ENCODE measurements at regions not wholly inside any gene's neighbourhood (a gene's known extent, or its start where the extent isn't known, plus 50 kb on each side); places are given as distances from the start of the nearest gene placed in this dataset.

- RAD21 ChIA-PET (ENCODE audit: low non-redundant PET in 1 of 2, low total read pairs in 2 of 2, uncharacterized antibody in 2 of 2, unreplicated experiment in 2 of 2), result no interaction called here
- Histone ChIP-seq H3K4me3 (replicated peaks in 1 of 2; ENCODE audit: low read depth in 1 of 2, low read length in 2 of 2) (no peak overlapping the region), H3K9me2 (ENCODE audit: insufficient read depth) (no peaks in the 10 kb centered on the region), H3K4me1 (ENCODE audit: control insufficient read depth in 1 of 2, insufficient read depth in 2 of 2, low read length in 2 of 2) (no peaks in the 10 kb centered on the region), H2AFZ (ENCODE audit: low read depth, low read length, poor library complexity, severe bottlenecking) (no peak overlapping the region), H3K36me3 (ENCODE audit: control insufficient read depth in 1 of 2, insufficient read depth in 2 of 2, low read length in 2 of 2) (no peaks in the 10 kb centered on the region), H4K20me1 (ENCODE audit: insufficient read depth) (no peaks in the 10 kb centered on the region), H3K4me2 (ENCODE audit: low read length) (no peak overlapping the region), H3K9me3 (ENCODE audit: control insufficient read depth in 1 of 2, insufficient read depth in 1 of 2, low read depth in 1 of 2, low read length in 2 of 2) (no peaks in the 10 kb centered on the region), H3K27me3 (ENCODE audit: insufficient read depth, low read length) (no peaks in the 10 kb centered on the region), H3K79me2 (ENCODE audit: insufficient read depth, low read length) (no peaks in the 10 kb centered on the region), H3K27ac (ENCODE audit: low read depth, low read length) (no peak overlapping the region), H3K9ac (ENCODE audit: low read length) (no peak overlapping the region)
- CTCF ChIA-PET, result no interaction called here
- BruUV-seq (replicated peaks), result no TSS peak
- no peak for DNase-seq (ENCODE audit: low read depth, low spot score)
- POLR2A ChIA-PET, result no interaction called here
- intact Hi-C loops (cut with micrococcal nuclease), result no loop called here
- ATAC-seq, result no peak
- TF ChIP-seq FOSL1 (IDR thresholded peaks at IDR 0.05; ENCODE audit: low read depth), result no peak
- no peak for TF ChIP-seq REST (IDR thresholded peaks at IDR 0.05; ENCODE audit: low read depth)
- TF ChIP-seq POLR2AphosphoS5 (IDR thresholded peaks at IDR 0.05; ENCODE audit: low read depth, low read length), result no peak
- no peak for TF ChIP-seq ATF3 (IDR thresholded peaks at IDR 0.05)
- no peak for TF ChIP-seq ZNF274 (IDR thresholded peaks at IDR 0.05; ENCODE audit: low read depth, low read length)
- no peak for TF ChIP-seq CEBPB (IDR thresholded peaks at IDR 0.05; ENCODE audit: low read depth)
- TF ChIP-seq SP1 (IDR thresholded peaks at IDR 0.05; ENCODE audit: low read depth), result no peak
- TF ChIP-seq EZH2phosphoT487 (IDR thresholded peaks at IDR 0.05; ENCODE audit: borderline replicate concordance), result no peak
- no peak for TF ChIP-seq CBX3 (IDR thresholded peaks at IDR 0.05; ENCODE audit: low read depth)
- TF ChIP-seq ELF1 (IDR thresholded peaks at IDR 0.05; ENCODE audit: borderline replicate concordance, low read depth), result no peak
- TF ChIP-seq CTCF (IDR thresholded peaks at IDR 0.05 in 2 of 3, conservative IDR thresholded peaks at IDR 0.05 in 1 of 3; ENCODE audit: borderline replicate concordance in 1 of 3, insufficient read depth in 1 of 3, low read depth in 2 of 3, low read length in 2 of 3), result no peak
- no peak for TF ChIP-seq TCF7L2 (IDR thresholded peaks at IDR 0.05; ENCODE audit: borderline replicate concordance, extremely low read depth, insufficient read depth, insufficient read length)
- no peak for TF ChIP-seq POLR2A (IDR thresholded peaks at IDR 0.05; ENCODE audit: borderline replicate concordance, extremely low read depth, insufficient read depth, insufficient read length)
- TF ChIP-seq EZH2 (IDR thresholded peaks at IDR 0.05), result no peak
- no peak for TF ChIP-seq JUND (IDR thresholded peaks at IDR 0.05)
- no peak for TF ChIP-seq SRF (IDR thresholded peaks at IDR 0.05; ENCODE audit: low read depth)
These were observed 622.4 kb downstream of the HTR1B start for GRCh38 chr6:76840865-76841264.
